Keratinocyte (primary cell): ENCODE measurements at regions not wholly inside any gene's neighbourhood (a gene's known extent, or its start where the extent isn't known, plus 50 kb on each side); places are given as distances from the start of the nearest gene placed in this dataset.

ENCODE experiments used
- DNase-seq: peaks from one replicate; pipeline ENCODE4 v3.0.0-alpha.2; 2011; ENCODE audit warnings: low read depth, missing footprints, low spot score
- FAIRE-seq: peaks from 2 replicates; lab custom pipeline; 2011; peaks lifted over from hg19 to GRCh38; lab: Jason Lieb, UNC
- H2AFZ ChIP-seq: 2 replicates; pipeline ENCODE4 v1.6.0; 2012; ENCODE audit warnings: low read length, control low read depth, inconsistent platforms; ENCODE audit not compliant: control insufficient read depth
- H3K27ac ChIP-seq: 2 replicates; pipeline ENCODE4 v1.5.1; 2011; ENCODE audit warnings: low read length; ENCODE audit not compliant: control insufficient read depth, insufficient read depth
- H3K27me3 ChIP-seq: 3 replicates; pipeline ENCODE4 v1.6.0; 2011; ENCODE audit warnings: low read length; ENCODE audit not compliant: control insufficient read depth, insufficient read depth; ENCODE audit errors: extremely low read depth
- H3K36me3 ChIP-seq, 2 experiments: 2 replicates in 1 of 2; 3 replicates in 1 of 2; pipeline ENCODE4 v1.5.1; 2011; ENCODE audit warnings: low read length in 2 of 2, mild to moderate bottlenecking in 1 of 2; ENCODE audit not compliant: control insufficient read depth in 2 of 2, insufficient read depth in 2 of 2; ENCODE audit errors: extremely low read depth in 1 of 2
- H3K4me1 ChIP-seq: 3 replicates; pipeline ENCODE4 v1.5.1; 2011; ENCODE audit warnings: low read length; ENCODE audit not compliant: control insufficient read depth, insufficient read depth; ENCODE audit errors: extremely low read depth
- H3K4me2 ChIP-seq: 3 replicates; pipeline ENCODE4 v1.6.0; 2011; ENCODE audit warnings: low read depth, low read length; ENCODE audit not compliant: control insufficient read depth, insufficient read depth; ENCODE audit errors: extremely low read depth
- H3K4me3 ChIP-seq, 3 experiments: fragments of 200-600 bp in 1 of 3; sonication (generic) in 1 of 3; 2 replicates in 2 of 3; 3 replicates in 1 of 3; pipeline ENCODE4 v1.5.1; 2011 to 2016; ENCODE audit warnings: low read length in 3 of 3, mild to moderate bottlenecking in 3 of 3, control low read depth in 2 of 3, inconsistent platforms in 1 of 3, low read depth in 1 of 3, mixed read lengths in 1 of 3, mixed run types in 1 of 3, moderate library complexity in 1 of 3; ENCODE audit not compliant: control insufficient read depth in 2 of 3, insufficient read depth in 2 of 3; ENCODE audit errors: extremely low read depth in 1 of 3
- H3K79me2 ChIP-seq: 2 replicates; pipeline ENCODE4 v1.6.0; 2012; ENCODE audit warnings: low read length; ENCODE audit not compliant: control insufficient read depth, insufficient read depth
- H3K9ac ChIP-seq: 3 replicates; pipeline ENCODE4 v1.6.0; 2011; ENCODE audit warnings: low read length; ENCODE audit not compliant: control insufficient read depth, insufficient read depth; ENCODE audit errors: extremely low read depth
- H3K9me1 ChIP-seq: 3 replicates; pipeline ENCODE4 v1.6.0; 2011; ENCODE audit warnings: low read length; ENCODE audit not compliant: control insufficient read depth, insufficient read depth; ENCODE audit errors: extremely low read depth
- H3K9me3 ChIP-seq: 2 replicates; pipeline ENCODE4 v1.5.1; 2012; ENCODE audit warnings: low read depth, low read length; ENCODE audit not compliant: control insufficient read depth
- H4K20me1 ChIP-seq: 3 replicates; pipeline ENCODE4 v1.6.0; 2011; ENCODE audit warnings: low read length; ENCODE audit not compliant: control insufficient read depth, insufficient read depth; ENCODE audit errors: extremely low read depth
- EZH2 ChIP-seq: IDR thresholded peaks from one replicate; pipeline ENCODE4 v1.6.1; 2012; ENCODE audit warnings: inconsistent platforms, mild to moderate bottlenecking, low read length, moderate library complexity
- dilution Hi-C: fragments of 300-500 bp; cut with MboI; formaldehyde crosslinking; loops from one replicate; pipeline ENCODE4 v1.7.0; 2020; ENCODE audit warnings: low sequenced_read_pairs; ENCODE audit not compliant: extremely low pct_ligation_motif_present
- TF ChIP-seq, protein P1 (sequence below), 3 experiments: IDR thresholded peaks in 1 of 3; conservative IDR thresholded peaks in 1 of 3; optimal IDR thresholded peaks in 1 of 3; 2 replicates in 2 of 3; 3 replicates in 1 of 3; pipeline versions ENCODE3 to v1.5.1; 2011; ENCODE audit warnings: low read length in 3 of 3, mild to moderate bottlenecking in 3 of 3, moderate library complexity in 2 of 3, control low read depth in 1 of 3, inconsistent platforms in 1 of 3; ENCODE audit not compliant: insufficient read depth in 2 of 3; ENCODE audit errors: extremely low read depth in 1 of 3

GRCh38 chr3:79902151-79902550 lies 134.4 kb upstream of the ROBO1 start:
- no peaks in the 10 kb centered on the region for H4K20me1 ChIP-seq
- DNase-seq: no peak
- H3K27ac ChIP-seq: no peak overlapping the region
- H3K9me1 ChIP-seq: no peaks in the 10 kb centered on the region
- H3K36me3 ChIP-seq: no peaks in the 10 kb centered on the region
- no peaks in the 10 kb centered on the region for H3K4me1 ChIP-seq
- no peaks in the 10 kb centered on the region for H3K27me3 ChIP-seq
- TF ChIP-seq, protein P1, sequence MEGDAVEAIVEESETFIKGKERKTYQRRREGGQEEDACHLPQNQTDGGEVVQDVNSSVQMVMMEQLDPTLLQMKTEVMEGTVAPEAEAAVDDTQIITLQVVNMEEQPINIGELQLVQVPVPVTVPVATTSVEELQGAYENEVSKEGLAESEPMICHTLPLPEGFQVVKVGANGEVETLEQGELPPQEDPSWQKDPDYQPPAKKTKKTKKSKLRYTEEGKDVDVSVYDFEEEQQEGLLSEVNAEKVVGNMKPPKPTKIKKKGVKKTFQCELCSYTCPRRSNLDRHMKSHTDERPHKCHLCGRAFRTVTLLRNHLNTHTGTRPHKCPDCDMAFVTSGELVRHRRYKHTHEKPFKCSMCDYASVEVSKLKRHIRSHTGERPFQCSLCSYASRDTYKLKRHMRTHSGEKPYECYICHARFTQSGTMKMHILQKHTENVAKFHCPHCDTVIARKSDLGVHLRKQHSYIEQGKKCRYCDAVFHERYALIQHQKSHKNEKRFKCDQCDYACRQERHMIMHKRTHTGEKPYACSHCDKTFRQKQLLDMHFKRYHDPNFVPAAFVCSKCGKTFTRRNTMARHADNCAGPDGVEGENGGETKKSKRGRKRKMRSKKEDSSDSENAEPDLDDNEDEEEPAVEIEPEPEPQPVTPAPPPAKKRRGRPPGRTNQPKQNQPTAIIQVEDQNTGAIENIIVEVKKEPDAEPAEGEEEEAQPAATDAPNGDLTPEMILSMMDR (optimal IDR thresholded peaks at IDR 0.05 in 1 of 3, IDR thresholded peaks at IDR 0.05 in 1 of 3, conservative IDR thresholded peaks at IDR 0.05 in 1 of 3; ENCODE audit: extremely low read depth in 1 of 3, insufficient read depth in 2 of 3, low read length in 3 of 3): no peak
- no peak for TF ChIP-seq EZH2
- no peaks in the 10 kb centered on the region for H3K79me2 ChIP-seq
- dilution Hi-C loops: no loop called here
- no peak overlapping the region for H3K4me2 ChIP-seq
- H2AFZ ChIP-seq: no peak overlapping the region
- H3K9me3 ChIP-seq: no peaks in the 10 kb centered on the region
- H3K4me3 ChIP-seq: no peak overlapping the region
- no peak for FAIRE-seq
- no peak overlapping the region for H3K9ac ChIP-seq

- Histone ChIP-seq H3K9me3 (no peaks in the 10 kb centered on the region), H3K36me3 (no peaks in the 10 kb centered on the region), H3K4me3 (no peak overlapping the region), H3K79me2 (no peaks in the 10 kb centered on the region), H2AFZ (no peak overlapping the region), H3K27me3 (no peaks in the 10 kb centered on the region), H3K4me2 (no peak overlapping the region), H3K27ac (no peak overlapping the region), H4K20me1 (no peaks in the 10 kb centered on the region), H3K9me1 (no peaks in the 10 kb centered on the region), H3K9ac (no peak overlapping the region), H3K4me1 (no peaks in the 10 kb centered on the region)
- FAIRE-seq: no peak
- dilution Hi-C loops: no loop called here
- TF ChIP-seq EZH2: no peak
- TF ChIP-seq, protein P1 (optimal IDR thresholded peaks at IDR 0.05 in 1 of 3, IDR thresholded peaks at IDR 0.05 in 1 of 3, conservative IDR thresholded peaks at IDR 0.05 in 1 of 3; ENCODE audit: extremely low read depth in 1 of 3, insufficient read depth in 2 of 3, low read length in 3 of 3): no peak
- DNase-seq: no peak
Observed at GRCh38 chr3:79898907-79899306, 131.1 kb upstream of the ROBO1 start.
